Neural progenitor cell (in vitro differentiated cells): ENCODE measurements at regions not wholly inside any gene's neighbourhood (a gene's known extent, or its start where the extent isn't known, plus 50 kb on each side); places are given as distances from the start of the nearest gene placed in this dataset.

Experiments
- DNase-seq: peaks from one replicate; pipeline ENCODE4 v3.0.0-alpha.2; 2016; ENCODE audit warnings: low spot score
- H2AFZ ChIP-seq: fragments of 200-600 bp; sonication (generic); replicated peaks from 2 replicates; pipeline ENCODE4 v1.6.1; 2016; ENCODE audit warnings: antibody characterized with exemption
- H3F3A ChIP-seq: fragments of 200-600 bp; sonication (generic); 2 replicates; pipeline ENCODE4 v1.6.1; 2016; ENCODE audit warnings: antibody characterized with exemption, low read depth
- H3K27ac ChIP-seq: fragments of 200-600 bp; sonication (generic); 2 replicates; pipeline ENCODE4 v1.5.1; 2016; ENCODE audit warnings: mild to moderate bottlenecking
- H3K27me3 ChIP-seq: fragments of 200-600 bp; sonication (generic); 2 replicates; pipeline ENCODE4 v1.6.1; 2016; ENCODE audit warnings: mild to moderate bottlenecking, moderate library complexity
- H3K36me3 ChIP-seq: fragments of 200-600 bp; sonication (generic); 2 replicates; pipeline ENCODE4 v1.5.1; 2016
- H3K4me1 ChIP-seq: fragments of 200-600 bp; sonication (generic); 2 replicates; pipeline ENCODE4 v1.6.1; 2016; ENCODE audit warnings: mixed run types
- H3K4me2 ChIP-seq: fragments of 200-600 bp; sonication (generic); 2 replicates; pipeline ENCODE4 v1.6.1; 2016
- H3K4me3 ChIP-seq: fragments of 200-600 bp; sonication (generic); 2 replicates; pipeline ENCODE4 v1.5.1; 2016
- H3K79me2 ChIP-seq: fragments of 200-600 bp; sonication (generic); 2 replicates; pipeline ENCODE4 v1.6.1; 2016; ENCODE audit warnings: low read depth
- H3K9ac ChIP-seq: fragments of 200-600 bp; sonication (generic); 2 replicates; pipeline ENCODE4 v1.6.1; 2016
- H3K9me3 ChIP-seq: fragments of 200-600 bp; sonication (generic); 2 replicates; pipeline ENCODE4 v1.5.1; 2016; ENCODE audit warnings: low read depth
- H4K20me1 ChIP-seq: fragments of 200-600 bp; sonication (generic); 2 replicates; pipeline ENCODE4 v1.6.1; 2016; ENCODE audit warnings: low read depth
- H3K27ac Mint-ChIP-seq: 3 replicates; pipeline ENCODE4 v1.8.0; 2021; ENCODE audit warnings: mixed read lengths
- H3K27me3 Mint-ChIP-seq: 2 replicates; pipeline ENCODE4 v1.8.0; 2022; ENCODE audit warnings: low read depth, mild to moderate bottlenecking, inconsistent platforms, moderate library complexity, mixed read lengths; ENCODE audit not compliant: insufficient read depth
- H3K36me3 Mint-ChIP-seq: 3 replicates; pipeline ENCODE4 v1.8.0; 2021; ENCODE audit warnings: mixed read lengths
- H3K4me1 Mint-ChIP-seq: 3 replicates; pipeline ENCODE4 v1.8.0; 2021; ENCODE audit warnings: mixed read lengths
- H3K4me3 Mint-ChIP-seq: 3 replicates; pipeline ENCODE4 v1.8.0; 2021; ENCODE audit warnings: mild to moderate bottlenecking, moderate library complexity, mixed read lengths
- H3K9me3 Mint-ChIP-seq: 3 replicates; pipeline ENCODE4 v1.8.0; 2020; ENCODE audit warnings: mixed read lengths
- EZH2 ChIP-seq: fragments of 200-600 bp; sonication (generic); IDR thresholded peaks from 2 replicates; pipeline ENCODE4 v1.6.1; 2017; ENCODE audit warnings: antibody characterized with exemption, mild to moderate bottlenecking, moderate library complexity
- EZH2phosphoT487 ChIP-seq: fragments of 200-600 bp; sonication (generic); IDR thresholded peaks from 2 replicates; pipeline ENCODE4 v1.6.1; 2017; ENCODE audit warnings: antibody characterized with exemption
- TF ChIP-seq, protein P1 (sequence below): fragments of 200-600 bp; sonication (generic); IDR thresholded peaks from 2 replicates; pipeline ENCODE4 v1.5.1; 2017; ENCODE audit warnings: antibody characterized with exemption, mild to moderate bottlenecking

- H3K4me3 ChIP-seq: no peak overlapping the region
- no peaks in the 10 kb centered on the region for H3K27me3 ChIP-seq
- H3F3A ChIP-seq: no peaks in the 10 kb centered on the region
- no peak overlapping the region for H3K9ac ChIP-seq
- Mint-ChIP-seq H3K4me1 (peaks cover 42% of the 10 kb centered on the region), H3K9me3 (peaks cover 2% of the 10 kb centered on the region), H3K4me3 (no peak overlapping the region), H3K27ac (no peak overlapping the region), H3K36me3 (no peaks in the 10 kb centered on the region), H3K27me3 (no peaks in the 10 kb centered on the region)
- no peaks in the 10 kb centered on the region for H3K4me1 ChIP-seq
- H4K20me1 ChIP-seq: no peaks in the 10 kb centered on the region
- H3K4me2 ChIP-seq: no peak overlapping the region
- no peaks in the 10 kb centered on the region for H3K79me2 ChIP-seq
- DNase-seq: peak; percentile 36
- no peak for TF ChIP-seq EZH2
- TF ChIP-seq EZH2phosphoT487: no peak
- TF ChIP-seq, protein P1, sequence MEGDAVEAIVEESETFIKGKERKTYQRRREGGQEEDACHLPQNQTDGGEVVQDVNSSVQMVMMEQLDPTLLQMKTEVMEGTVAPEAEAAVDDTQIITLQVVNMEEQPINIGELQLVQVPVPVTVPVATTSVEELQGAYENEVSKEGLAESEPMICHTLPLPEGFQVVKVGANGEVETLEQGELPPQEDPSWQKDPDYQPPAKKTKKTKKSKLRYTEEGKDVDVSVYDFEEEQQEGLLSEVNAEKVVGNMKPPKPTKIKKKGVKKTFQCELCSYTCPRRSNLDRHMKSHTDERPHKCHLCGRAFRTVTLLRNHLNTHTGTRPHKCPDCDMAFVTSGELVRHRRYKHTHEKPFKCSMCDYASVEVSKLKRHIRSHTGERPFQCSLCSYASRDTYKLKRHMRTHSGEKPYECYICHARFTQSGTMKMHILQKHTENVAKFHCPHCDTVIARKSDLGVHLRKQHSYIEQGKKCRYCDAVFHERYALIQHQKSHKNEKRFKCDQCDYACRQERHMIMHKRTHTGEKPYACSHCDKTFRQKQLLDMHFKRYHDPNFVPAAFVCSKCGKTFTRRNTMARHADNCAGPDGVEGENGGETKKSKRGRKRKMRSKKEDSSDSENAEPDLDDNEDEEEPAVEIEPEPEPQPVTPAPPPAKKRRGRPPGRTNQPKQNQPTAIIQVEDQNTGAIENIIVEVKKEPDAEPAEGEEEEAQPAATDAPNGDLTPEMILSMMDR: peak; percentile 45
- H3K36me3 ChIP-seq: no peaks in the 10 kb centered on the region
- peak overlapping the region; percentile 38 for H2AFZ ChIP-seq
- H3K9me3 ChIP-seq: no peaks in the 10 kb centered on the region
- no peak overlapping the region for H3K27ac ChIP-seq
Measured at GRCh38 chr6:99130897-99131873, 183.4 kb upstream of the FBXL4 start.

- Histone ChIP-seq H3K27ac (no peak overlapping the region), H2AFZ (no peak overlapping the region)
- peaks cover 42% of the 10 kb centered on the region for H3K4me1 Mint-ChIP-seq
Measured at GRCh38 chr6:99129835-99130234, 182.1 kb upstream of the FBXL4 start.

DNA sequence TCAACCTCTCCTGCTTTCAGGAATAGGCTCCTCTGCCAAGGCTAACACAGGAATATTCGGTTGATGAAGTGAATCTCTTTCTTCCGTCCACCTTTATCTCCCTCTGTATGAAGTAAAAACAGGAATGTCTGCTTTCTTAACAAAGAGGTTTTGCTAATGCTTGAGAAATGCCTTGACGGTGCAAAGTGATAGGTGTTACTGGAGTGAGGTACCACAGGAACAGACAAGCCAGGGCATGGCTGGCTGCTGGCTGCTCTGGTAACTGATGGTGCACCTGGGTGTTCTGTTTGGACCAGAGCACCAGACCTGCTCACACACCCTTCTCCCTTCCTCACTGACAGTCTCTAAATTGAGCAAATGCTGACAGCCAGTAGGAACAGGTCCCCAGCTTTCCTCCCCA is 174.0 kb upstream of the FBXL4 start:
- no peaks in the 10 kb centered on the region for H3K9me3 ChIP-seq
- Mint-ChIP-seq H3K9me3 (no peaks in the 10 kb centered on the region), H3K36me3 (no peaks in the 10 kb centered on the region), H3K4me3 (no peak overlapping the region), H3K4me1 (no peaks in the 10 kb centered on the region), H3K27ac (no peak overlapping the region), H3K27me3 (peaks cover 2% of the 10 kb centered on the region)
- no peaks in the 10 kb centered on the region for H3K79me2 ChIP-seq
- H4K20me1 ChIP-seq: no peaks in the 10 kb centered on the region
- TF ChIP-seq EZH2phosphoT487: no peak
- no peak for TF ChIP-seq EZH2
- TF ChIP-seq, protein P1: no peak
- H3K4me1 ChIP-seq: no peaks in the 10 kb centered on the region
- H3K9ac ChIP-seq: no peak overlapping the region
- H3K4me2 ChIP-seq: no peak overlapping the region
- H3K27me3 ChIP-seq: no peaks in the 10 kb centered on the region
- no peak overlapping the region for H2AFZ ChIP-seq
- DNase-seq: no peak
- H3K36me3 ChIP-seq: no peaks in the 10 kb centered on the region
- H3K4me3 ChIP-seq: no peak overlapping the region
- H3K27ac ChIP-seq: no peak overlapping the region
- H3F3A ChIP-seq: no peaks in the 10 kb centered on the region

More at GRCh38 chr6:99129835-99130234, 182.1 kb upstream of the FBXL4 start:
- no peak overlapping the region for H3K4me3 Mint-ChIP-seq
- peaks cover 2% of the 10 kb centered on the region for H3K9me3 Mint-ChIP-seq
- Histone ChIP-seq H3K4me3 (no peak overlapping the region), H3K9ac (no peak overlapping the region), H3K4me2 (no peak overlapping the region), H4K20me1 (no peaks in the 10 kb centered on the region), H3K4me1 (no peaks in the 10 kb centered on the region), H3K36me3 (no peaks in the 10 kb centered on the region), H3F3A (no peaks in the 10 kb centered on the region), H3K27me3 (no peaks in the 10 kb centered on the region), H3K79me2 (no peaks in the 10 kb centered on the region), H3K9me3 (no peaks in the 10 kb centered on the region)
- H3K36me3 Mint-ChIP-seq: no peaks in the 10 kb centered on the region
- TF ChIP-seq, protein P1: no peak
- TF ChIP-seq EZH2phosphoT487: no peak
- no peak for TF ChIP-seq EZH2
- no peak overlapping the region for H3K27ac Mint-ChIP-seq
- no peak for DNase-seq
- no peaks in the 10 kb centered on the region for H3K27me3 Mint-ChIP-seq
